DMS 273 (cell line): ENCODE measurements at regions not wholly inside any gene's neighbourhood (a gene's known extent, or its start where the extent isn't known, plus 50 kb on each side); places are given as distances from the start of the nearest gene placed in this dataset.

Experiments
- DNase-seq: peaks from one replicate; lab custom pipeline; 2025; ENCODE audit not compliant: unreplicated experiment; lab: John Stamatoyannopoulos, UW

DNA sequence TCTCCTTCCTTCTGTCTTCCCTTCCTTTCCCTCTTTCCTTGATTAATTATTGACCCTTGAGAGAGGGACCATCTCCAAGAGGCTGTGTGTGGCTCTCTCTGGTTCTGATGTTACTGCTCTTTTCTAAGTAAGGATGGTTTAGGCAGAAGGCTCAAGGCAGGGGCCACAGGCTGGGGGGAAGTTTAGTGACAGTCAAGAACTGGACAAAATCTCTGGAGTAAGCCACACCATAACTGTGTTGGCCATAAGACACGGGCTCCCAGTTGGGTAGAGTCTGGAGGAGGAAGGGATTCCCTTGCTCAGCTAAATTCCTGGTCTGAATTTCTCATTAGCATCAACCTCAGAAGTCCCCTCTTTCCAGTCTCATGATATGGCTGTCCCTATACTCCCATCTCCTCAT is 74.7 kb downstream of the BUD13 start:
- DNase-seq: no peak

DNA sequence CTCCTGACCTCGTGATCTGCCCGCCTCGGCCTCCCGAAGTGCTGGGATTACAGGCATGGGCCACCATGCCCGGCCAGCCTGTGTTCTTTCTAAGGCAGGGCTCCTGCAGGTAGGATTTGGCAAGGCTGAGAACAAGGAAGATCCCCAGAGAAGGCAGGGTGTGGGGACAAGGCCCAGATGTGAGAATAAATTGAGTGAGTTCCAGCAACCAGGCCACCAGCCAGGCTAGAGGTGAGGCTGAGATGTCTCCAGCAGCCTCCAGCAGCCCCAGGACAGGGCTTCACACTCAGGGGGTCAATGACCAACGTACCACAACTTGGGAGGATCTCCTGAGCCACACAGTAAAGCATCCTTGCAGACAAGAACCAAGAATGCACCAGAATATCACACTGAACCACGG is 75.1 kb downstream of the BUD13 start:
- DNase-seq: no peak

DNA sequence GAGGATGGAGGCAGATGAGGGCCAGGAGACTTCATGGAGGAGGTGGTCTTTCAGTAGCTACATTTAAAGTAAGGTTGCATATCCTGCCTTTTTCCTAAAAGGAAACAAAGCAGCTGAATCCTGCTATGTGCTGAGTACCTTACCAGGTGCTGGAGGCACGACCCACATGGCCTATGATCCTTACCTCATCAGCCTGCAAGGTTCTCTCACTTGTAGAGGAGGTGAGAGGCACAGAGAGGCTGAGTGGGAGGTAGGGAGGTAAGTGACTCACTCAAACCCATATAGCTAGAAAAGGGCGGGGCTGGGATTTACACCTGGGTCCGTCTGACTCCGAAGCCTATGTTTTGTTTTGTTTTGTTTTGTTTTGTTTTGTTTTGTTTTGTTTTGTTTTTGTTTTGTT is 75.8 kb downstream of the BUD13 start:
- DNase-seq: no peak

DNA sequence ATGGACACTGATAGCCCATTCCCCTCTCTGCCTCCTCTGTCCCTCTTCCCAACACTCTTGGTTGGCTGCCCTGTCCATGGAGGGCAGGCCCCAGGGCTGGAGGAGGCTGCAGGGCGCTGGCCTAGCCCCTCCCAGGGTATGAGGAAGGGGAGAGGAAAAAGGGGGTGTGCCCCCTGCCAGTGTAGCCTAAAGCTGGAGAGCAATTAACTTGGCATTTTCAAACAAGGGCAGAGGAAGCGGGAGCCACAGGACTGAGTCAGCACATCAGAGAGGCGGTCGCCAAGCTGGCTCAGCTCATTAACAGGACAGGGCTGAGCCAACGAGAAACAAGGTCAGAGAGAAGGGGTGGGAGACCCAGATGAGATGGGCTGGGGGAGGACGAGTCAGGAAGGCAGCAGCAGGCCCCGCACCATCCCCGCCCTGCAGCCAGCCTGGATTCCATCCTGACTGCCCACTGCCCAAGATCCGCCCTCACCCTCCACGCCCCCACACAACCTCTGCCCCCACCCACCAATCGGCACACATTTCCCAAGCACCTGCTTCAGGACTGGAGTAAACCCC is 76.3 kb downstream of the BUD13 start:
- DNase-seq: no peak

DNA sequence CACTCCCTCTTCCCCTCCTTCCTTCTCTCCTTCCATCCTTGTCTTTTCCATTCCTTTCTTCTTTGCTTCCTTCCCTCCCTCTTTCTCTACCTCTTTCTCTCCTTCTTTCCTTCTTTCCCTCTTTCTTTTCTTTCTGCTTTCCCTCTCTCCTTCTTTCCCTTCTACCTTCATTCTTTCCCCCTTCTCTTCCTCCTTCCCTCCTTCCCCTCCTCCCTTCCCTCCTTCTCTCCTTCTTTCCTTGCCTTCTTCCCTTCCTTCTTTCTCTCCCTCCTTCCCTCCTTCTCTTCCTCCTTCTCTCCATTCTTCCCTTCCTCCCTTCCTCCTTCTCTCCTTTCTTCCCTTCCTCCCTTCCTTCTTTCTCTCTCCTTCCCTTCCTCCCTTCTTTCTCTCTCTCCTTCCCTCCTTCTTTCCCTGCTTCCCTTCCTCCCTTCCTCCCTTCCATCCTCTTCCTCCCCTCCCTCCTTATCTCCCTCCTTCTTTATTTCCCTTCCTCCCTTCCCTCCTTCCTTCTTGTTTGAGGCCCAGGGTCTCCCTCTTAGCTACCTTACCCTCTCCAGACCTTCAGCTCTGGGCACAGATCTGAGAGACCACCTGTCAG is 77.0 kb downstream of the BUD13 start:
- no peak for DNase-seq

DNA sequence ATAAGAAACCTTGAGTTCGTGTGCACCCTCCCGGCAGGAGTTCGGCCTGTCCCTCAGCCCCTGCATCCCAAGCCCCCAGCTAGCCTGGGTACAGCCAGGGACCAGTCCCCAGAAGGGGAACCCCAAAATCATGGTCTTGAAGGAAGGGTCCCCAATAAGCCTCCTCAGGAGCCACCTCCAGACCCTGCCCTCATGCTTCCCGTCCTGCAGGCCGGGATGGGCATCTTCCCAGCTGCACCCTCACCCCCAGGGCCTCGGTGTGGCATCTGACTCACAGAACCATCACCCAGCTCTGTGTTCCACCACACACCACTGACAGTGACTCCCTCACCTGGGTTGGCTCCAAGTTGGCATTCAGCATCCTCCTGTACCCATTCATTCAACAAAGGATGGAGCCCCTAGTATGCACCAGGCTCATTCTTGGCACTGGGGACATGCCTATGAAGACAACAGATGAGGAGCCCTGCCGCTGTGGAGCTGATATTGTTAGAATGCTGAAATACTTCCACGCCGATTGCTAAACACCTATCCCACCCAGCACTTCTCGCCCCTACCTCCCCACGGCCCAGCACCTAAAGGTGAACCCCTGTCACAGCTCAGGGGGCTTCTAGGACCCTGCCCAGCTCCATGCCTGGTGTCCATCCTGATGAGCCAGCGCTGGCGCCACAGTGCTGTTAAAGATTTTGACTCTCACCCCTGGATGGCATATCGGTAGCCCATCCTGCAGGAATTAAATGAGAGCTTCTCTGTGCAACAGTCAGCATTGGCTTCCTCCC is 77.8 kb downstream of the BUD13 start:
- no peak for DNase-seq

DNA sequence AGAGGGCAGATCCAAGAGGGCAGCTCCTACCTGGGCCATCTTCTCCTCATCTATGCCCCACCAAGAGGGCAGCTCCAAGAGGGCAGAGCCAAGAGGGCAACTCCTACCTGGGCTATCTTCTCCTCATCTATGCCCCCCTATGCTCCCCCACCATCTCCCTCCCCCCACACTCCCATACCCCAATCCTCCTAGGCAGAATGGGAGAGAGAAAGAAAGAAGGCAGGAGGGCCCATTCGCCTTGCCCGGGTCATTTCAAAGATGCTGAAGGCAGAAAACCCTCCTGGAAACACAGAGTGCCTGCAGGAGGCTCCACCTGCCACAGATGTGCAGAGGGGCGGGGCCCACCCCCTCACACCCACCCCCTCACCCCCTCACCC is 78.5 kb downstream of the BUD13 start:
- DNase-seq: no peak

DNA sequence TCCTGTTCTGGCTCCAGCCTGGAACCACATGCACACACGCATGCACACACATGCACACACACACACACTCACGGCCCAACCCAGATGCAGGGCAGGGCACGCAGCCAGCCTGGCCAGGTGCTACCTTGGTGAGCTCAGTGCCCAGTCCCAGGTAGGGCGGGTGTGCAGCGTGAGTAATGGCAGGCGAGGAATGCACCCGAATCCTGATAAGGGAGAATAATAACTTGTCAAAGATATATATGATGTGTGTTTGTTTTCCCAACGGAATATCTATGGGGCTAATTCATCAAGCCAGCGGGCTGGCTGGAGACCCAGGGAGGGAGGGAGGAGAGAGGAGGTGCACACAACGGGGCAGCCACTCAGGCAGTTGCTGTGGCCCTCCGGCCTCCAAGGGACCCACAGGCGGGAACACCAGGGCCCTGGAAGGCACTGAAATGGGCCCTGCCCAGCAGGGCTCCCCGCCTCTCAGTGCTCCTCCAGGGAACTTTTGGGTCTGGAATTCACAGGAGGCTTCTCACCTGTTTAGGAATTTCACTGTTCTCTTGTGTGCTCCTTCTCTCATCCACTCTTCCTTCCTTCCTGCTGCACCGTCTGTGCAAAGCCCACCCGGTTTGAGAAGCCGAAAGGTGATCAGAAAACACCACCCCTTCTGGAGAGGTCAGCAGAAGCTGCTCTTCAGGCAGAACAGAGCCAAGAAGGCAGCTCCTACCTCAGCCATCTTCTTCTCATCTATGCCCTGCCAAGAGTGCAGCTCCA is 79.0 kb downstream of the BUD13 start:
- no peak for DNase-seq

DNA sequence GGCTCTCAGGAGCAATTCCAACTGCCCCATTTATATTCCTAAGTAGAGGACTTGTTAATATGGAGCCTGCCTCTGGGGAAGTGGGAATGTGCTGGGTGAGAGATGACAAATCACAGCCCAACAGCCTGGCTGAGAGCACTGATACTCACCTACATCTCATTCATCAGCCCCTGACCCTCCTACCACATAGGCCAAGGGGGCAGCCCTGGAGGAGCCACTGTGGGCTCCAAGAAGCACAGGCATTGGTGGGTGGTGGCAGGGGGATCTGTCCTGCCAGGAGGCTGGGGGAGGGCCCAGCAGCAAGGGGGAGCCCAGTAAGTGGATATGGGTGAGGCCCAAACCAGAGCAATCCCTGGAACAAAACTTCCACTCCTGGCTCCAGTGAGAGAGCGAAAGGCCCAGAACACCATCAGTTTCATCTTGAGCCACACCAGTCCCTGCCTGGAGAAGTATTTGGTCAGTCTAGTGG is 79.7 kb downstream of the BUD13 start:
- no peak for DNase-seq

DNA sequence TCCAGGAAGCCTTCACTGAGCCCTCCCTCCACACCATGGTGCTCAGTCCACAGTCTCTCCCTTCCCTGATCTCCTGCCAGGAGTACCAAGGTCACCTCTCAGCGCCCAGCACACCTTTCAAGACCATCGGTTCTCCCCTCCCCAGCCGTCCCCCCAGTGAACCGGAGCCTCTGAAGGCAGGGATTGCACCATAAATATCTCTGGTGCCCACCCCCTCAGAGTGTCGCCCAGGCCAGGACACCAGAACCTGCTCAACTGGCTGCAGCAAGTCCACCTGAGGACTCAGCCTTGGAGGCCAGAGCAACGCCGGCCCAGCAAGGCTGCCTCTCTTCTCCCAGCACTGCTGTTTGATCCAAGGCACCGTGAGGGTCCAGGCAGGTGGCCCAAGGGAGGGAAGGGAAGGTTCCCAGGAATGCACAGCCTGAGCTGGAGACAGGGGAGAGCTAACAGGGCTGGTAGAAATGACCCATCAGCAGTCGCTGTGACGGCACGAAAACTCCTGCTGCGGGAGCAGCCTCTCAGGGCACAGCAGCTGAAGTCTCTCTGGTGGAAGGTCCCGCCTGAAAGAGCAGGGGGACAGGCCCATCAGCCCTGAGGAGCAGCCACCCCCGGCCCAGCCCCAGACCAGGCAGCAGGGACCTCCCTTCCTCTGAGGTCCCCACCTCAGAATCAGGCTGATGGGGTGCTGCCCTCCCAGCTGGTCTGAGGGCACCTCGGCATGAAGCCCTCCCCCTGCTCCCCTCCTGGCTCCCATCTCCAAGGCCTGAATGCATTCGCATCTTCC is 80.3 kb downstream of the BUD13 start:
- no peak for DNase-seq

DNA sequence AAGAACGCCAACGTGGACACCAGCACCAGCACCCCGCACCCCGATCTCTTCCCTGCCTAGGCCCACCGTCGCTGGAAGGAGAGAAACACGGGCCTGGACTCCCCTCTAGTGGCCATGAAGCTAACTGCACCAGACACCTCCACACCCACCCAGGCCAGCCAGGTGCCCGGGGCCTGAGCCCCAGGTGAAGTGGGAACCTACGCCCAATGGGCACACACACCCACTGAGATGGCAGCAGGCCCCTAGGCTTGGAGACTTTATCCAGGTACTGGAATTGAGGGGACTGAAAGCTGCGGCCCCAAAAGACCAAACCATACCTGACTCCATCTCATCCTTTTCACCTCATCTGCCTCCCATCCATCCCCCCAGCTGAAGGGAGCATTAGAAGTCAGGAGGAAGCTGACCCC is 81.0 kb downstream of the BUD13 start:
- peak; percentile 69 for DNase-seq

DNA sequence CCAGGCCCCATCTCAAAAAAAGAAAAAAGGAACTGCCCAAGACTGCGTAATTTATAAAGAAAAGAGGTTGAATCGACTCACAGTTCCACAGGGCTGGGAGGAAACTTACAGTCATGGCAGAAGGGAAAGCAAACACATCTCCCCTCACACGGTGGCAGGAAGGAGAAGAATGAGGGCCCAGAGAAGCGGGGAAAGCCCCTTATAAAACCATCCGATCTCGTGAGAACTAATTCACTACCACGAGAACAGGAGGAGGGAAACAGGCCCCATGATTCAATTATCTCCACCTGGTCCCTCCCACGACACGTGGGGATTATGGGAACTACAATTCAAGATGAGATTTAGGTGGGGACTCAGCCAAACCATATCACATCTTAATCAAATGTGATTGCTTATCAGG is 82.2 kb downstream of the BUD13 start:
- no peak for DNase-seq

DNA sequence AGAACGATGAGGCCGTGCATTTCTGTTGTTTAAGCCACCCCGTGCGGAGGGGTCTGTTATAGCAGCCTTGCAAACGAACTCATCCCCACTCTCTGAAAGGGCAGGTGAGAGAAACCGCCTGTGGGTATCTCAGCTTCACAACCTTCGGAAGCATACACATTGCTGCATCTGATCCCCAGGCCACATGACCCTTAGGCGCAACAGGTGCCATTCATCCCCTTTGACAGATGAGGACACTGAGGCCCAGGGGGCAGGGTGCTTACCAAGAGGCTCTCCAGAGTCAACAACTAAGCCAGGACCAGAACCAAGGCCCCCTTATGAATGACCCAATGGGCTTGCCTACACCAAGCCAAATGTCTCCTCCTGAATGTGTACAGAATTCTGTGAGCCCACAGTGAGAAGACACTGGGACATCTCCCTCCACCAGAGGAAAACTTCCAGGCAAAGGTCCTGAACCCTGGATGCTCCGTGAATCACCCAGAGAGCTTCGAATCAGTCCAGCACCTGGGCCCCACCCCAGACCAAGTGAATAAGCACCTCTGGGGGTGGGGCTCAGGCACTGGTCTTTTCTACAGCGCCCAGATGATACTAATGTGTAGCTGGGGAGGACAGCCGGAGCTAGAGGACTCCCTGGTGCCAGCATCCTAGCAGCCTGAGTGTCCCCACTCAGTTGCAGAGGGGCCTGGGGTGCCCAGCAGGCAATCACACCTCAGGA is 83.2 kb downstream of the BUD13 start:
- DNase-seq: no peak

DNA sequence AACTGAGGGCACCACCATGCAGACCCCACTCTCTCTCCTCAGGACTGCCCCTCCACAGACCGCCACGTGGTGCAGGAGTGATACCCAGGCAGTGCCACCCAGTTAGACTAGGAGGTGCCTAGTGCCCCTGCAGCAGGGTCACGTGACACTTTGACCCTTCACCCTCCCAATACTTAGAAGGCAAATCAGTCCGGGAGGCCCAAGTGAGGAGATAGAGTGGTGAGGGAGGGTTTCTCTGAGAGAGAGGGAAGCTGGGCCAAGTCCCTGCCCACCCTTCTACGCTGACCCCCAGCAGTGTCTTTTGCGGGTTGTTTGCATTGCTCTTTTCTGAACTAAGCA is 84.6 kb downstream of the BUD13 start:
- no peak for DNase-seq

DNA sequence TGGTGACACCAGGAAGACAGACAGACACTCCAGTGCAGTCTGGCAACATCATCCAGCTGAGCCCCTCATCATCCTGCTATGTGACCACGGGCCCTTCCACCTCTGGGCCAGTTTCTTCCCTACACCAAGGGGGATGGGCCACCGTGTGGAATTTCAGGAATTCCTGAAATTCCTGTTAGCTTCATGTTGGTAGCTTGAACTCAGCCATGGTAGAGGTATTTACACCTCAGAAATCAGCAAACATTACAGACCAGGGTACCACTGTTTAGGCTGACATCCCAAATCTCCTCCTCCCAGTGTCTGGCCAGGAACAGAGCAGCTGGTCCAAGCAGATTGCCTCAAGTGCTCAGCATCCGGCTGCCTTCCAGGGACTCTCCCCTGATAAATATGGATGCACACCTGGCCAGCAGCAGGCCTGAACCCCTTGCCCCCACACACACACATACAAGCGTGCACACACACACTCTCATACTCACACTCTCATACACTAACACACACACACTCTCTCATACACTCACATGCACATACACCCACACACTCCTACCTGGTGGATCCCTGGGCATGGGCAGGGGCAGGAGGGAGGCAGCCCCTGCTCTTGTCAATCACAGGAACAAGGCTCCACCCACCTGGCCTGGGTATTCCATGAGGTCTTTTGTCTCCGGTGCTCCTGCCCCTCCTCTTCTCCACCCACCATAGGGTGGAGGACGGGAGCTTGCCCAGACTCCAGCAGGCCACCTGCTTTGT is 85.2 kb downstream of the BUD13 start:
- DNase-seq: peak; percentile 87

DNA sequence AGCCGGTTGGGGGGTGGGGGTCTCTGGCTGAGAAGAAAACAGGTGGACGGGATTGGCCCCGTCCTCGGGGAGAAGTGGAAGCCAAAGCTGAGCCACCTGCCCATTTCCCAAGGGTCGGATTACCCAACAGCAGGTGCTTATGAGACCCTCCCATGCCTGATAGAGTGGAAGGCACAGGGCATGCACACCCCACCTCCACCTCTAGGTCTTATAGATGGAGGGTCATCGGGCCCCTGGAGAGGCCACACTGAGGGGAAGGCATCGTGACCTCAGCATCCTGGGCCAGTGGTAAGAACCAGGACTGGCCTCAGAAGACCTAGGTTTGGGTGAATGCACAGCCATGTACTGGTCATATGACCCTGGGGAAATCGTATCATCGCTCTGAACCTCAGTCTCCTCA is 85.9 kb downstream of the BUD13 start:
- DNase-seq: peak; percentile 33

DNA sequence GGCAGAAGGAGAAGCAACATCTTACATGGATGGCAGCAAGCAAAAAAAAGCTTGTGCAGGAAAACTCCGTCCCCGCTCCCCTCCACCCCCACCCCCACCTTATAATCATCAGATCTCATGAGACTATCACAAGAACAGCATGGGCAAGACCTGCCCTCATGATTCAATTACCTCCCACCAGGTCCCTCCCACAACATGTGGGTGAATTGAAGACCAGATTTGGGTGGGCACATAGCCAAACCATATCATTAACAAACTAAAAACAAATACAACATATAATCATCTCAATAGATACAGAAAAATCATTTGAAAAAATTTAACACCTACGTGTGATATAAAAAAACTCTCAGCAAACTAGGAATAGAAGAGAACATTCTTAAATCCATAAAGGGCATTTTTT is 88.8 kb downstream of the BUD13 start:
- DNase-seq: no peak

DNA sequence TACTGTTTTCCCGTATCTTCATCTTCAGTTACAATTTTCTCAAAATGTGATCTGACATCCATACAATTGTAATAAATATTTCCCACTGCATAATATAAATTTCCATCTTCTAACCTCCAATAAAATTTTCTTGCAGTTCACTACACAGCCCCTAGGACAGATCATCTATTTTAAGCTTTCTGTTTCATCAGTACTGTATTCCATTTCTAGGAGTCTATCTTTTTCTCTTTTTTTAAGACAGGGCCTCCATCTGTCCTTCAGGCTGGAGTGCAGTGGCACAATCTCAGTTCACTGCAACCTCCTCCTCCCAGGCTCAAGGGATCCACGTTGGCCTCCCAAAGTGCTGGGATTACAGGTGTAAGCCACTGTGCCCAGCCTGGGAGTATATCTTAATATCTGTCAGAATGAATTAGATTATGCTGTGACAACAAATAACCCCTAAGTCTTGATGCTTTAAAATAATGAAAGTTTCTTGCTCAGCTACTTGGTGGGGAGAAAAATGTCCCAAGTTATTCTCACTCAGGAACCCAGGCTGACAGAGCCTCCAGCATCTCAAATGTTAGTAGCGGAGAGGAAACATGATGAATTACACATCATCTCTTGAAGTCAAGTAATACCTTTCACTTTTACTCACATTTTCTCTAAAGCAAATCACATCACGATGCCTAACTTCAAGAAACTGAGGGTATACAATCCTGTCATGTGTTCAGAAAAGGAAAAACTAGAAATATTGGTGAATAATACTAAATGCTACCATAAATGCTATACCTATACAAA is 92.2 kb downstream of the BUD13 start:
- DNase-seq: no peak

DNA sequence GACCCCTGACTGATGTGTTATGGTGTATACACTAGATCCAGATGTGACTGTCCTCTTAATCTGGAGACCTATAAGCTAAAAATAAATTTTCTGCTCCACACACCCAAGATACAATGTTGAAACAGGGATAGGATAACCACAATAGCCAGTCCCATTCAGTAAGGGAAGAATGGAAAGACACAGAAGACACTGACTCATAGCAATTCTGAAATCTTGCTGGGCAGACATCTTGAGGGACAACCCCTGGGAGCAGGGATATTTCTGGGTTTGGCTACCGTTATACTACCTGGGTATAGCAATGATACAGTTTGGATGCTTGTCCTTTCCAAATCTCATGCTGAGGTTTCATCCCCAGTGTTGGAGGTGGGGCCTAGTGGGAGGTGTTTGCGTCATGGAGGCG is 93.9 kb downstream of the BUD13 start:
- DNase-seq: no peak
